CMK (cell line): ENCODE measurements at regions not wholly inside any gene's neighbourhood (a gene's known extent, or its start where the extent isn't known, plus 50 kb on each side); places are given as distances from the start of the nearest gene placed in this dataset.
"Not testable (repeated sequence)": the region's sequence is repeated elsewhere in the genome, so short reads cannot be mapped to it uniquely, and the experiment has no call there.

Experiments used
- DNase-seq: peaks from one replicate; pipeline ENCODE4 v3.0.0-alpha.2; 2010; ENCODE audit warnings: low read depth

GRCh38 chr1:30378991-30379581, 344.3 kb downstream of the MATN1 start:
- no peak for DNase-seq

GRCh38 chr1:30378003-30378596, 345.3 kb downstream of the MATN1 start:
- DNase-seq = no peak

GRCh38 chr1:30377230-30378002, 346.0 kb downstream of the MATN1 start:
- DNase-seq = no peak

- DNase-seq = no peak
Observed at GRCh38 chr1:30376054-30376697, 347.2 kb downstream of the MATN1 start.

- DNase-seq = no peak
Observed at GRCh38 chr1:30375156-30375555, 348.2 kb downstream of the MATN1 start.

GRCh38 chr1:30374400-30375070, 348.9 kb downstream of the MATN1 start:
- no peak for DNase-seq

- no peak for DNase-seq
Observed at GRCh38 chr1:30373471-30374399, 349.6 kb downstream of the MATN1 start.

- no peak for DNase-seq
Observed at GRCh38 chr1:30372792-30373433, 350.5 kb downstream of the MATN1 start.

- DNase-seq = no peak
Observed at GRCh38 chr1:30371888-30372791, 351.2 kb downstream of the MATN1 start.

GRCh38 chr1:30371179-30371788, 352.1 kb downstream of the MATN1 start:
- DNase-seq = no peak

- no peak for DNase-seq
Observed at GRCh38 chr1:30368651-30369240, 354.6 kb downstream of the MATN1 start.

GRCh38 chr1:30366911-30367310, 356.5 kb downstream of the MATN1 start:
- DNase-seq = no peak

GRCh38 chr1:30366199-30366598, 357.2 kb downstream of the MATN1 start:
- no peak for DNase-seq

- DNase-seq = no peak
Observed at GRCh38 chr1:30365596-30365995, 357.8 kb downstream of the MATN1 start.

GRCh38 chr1:30363031-30363430, 360.4 kb downstream of the MATN1 start:
- DNase-seq = no peak

- no peak for DNase-seq
Observed at GRCh38 chr1:30362603-30362990, 360.8 kb downstream of the MATN1 start.

GRCh38 chr1:30361890-30362602, 361.3 kb downstream of the MATN1 start:
- not testable (repeated sequence) for DNase-seq

GRCh38 chr1:30360753-30361152, 362.6 kb downstream of the MATN1 start:
- no peak for DNase-seq
